Right renal cortex interstitium (tissue), 3 donors: ENCODE measurements at regions not wholly inside any gene's neighbourhood (a gene's known extent, or its start where the extent isn't known, plus 50 kb on each side); places are given as distances from the start of the nearest gene placed in this dataset.
A peak's percentile ranks its signal among the peaks of the same experiment; 100 is the strongest.
"Not testable (repeated sequence)": the region's sequence is repeated elsewhere in the genome, so short reads cannot be mapped to it uniquely, and the experiment has no call there.

Experiments used
- DNase-seq, 3 donors: peaks; one replicate each; pipeline ENCODE4 v3.0.0-alpha.2; 2013; ENCODE audit warnings: low read depth in 3 of 3, low spot score in 2 of 3

DNA sequence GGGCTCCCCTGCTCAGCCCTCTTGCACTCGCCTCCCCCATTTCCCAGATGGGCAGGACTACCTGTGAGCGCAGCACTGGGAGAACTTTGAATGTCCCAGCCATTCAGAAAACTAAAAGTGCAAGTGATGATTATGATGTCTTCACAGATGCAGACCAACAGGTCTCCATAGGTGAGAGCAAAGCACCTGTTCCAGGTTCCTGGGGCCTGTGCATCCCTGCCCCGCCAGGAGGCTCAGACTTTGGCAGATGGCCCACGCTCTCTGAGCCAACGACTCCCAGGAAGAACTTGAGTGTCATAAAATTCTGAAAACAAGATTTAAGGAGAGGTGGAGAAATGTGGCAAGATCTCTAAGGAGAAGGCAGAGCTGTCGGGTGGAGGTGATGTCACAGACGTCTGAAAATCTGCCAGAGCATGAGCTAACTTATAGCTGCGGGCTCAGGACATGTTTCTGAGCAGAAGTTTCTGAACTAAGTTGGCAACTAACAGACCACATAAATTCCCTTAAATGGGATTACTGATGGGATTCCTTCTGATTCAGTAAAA is 110.8 kb upstream of the IGF1R start:
- no peak for DNase-seq

DNA sequence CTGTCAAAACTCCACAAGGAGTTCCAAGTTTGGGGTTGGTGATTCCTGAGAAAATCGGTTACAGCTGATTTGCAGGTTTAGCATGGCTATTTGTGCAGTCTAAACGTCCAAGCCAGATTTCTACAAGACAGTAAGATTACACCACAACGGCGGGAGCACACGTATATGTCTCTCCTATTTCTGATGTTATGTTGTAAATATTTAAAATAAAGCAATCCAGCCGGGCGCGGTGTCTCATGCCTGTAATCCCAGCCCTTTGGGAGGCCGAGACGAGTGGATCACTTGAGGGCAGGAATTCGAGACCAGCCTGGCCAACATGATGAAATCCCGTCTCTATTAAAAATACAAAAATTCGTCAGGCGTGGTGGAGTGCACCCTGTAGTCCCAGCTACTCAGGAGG is 106.8 kb upstream of the IGF1R start:
- DNase-seq = no peak

DNA sequence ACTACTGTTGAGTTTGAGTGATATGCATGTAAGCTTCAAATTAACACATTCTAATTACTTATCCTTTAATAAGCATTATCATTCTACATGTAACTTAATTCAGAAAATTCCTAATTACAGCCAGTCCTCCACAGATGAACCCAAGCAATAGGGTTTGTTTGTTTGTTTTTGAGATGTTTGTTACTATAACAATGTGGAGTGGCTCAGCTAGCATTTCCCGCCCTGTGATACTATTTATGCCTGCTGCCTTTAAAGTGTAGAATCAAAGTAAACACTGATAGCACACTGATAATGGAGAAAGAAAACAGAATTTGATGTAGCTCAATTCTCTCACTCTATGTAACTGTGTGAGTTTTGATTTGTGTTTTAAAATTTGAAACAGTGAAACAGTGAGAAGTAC is 105.1 kb upstream of the IGF1R start:
- DNase-seq = no peak

DNA sequence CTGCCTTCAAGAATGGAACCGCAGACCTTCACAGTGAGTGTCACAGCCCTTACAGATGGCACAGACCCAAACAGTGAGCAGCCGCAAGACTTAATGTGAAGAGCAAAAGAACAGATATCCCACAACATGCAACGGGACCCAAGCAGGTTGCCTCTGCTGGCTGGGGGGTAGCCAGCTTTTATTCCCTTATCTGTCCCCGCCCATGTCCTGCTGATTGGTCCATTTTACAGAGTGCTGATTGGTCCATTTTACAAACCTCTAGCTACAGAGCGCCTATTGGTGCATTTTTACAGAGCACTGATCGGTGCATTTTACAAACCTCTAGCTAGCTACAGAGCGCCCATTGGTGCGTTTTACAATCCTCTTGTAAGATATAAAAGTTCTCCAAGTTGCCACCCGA is 102.0 kb upstream of the IGF1R start:
- DNase-seq = no peak

DNA sequence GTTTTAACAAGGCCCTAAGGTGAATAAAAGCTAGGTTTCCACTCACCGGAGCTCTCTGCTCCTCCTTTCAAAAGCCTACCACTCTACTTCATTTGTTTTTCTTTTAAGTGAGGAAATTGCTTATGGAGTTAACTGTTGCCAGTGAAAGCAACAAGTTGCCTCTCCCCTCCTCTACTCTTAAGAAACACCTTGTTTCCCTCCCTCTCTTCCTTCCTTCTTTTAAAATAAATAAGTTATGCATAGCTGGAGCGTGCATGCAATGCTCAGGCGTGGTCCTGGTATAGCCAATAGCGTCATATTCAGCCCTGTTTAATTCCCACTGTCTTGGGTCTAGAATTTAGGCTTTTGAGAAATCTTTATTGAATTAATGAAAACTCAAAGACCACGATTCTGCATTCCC is 101.1 kb upstream of the IGF1R start:
- no peak for DNase-seq

DNA sequence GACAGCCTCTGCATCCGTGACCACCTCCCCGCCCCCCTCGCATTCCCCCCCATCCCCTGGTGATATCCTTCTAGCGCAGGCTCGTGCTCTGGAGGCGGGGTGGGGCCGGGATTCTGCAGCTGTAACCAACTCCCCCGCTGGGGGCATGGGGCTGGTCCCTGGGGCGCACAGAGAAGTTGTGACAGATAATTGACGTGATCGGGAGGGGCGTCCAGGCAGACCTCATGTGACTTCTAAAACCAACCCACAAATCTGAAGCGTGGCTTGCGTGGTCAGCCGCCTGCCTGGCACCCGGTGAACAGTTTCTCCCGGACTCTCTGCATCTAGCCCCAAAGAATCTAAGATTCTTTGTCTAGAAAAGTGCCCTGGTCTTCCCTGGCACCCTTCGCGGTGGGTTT is 100.6 kb upstream of the IGF1R start:
- no peak for DNase-seq

DNA sequence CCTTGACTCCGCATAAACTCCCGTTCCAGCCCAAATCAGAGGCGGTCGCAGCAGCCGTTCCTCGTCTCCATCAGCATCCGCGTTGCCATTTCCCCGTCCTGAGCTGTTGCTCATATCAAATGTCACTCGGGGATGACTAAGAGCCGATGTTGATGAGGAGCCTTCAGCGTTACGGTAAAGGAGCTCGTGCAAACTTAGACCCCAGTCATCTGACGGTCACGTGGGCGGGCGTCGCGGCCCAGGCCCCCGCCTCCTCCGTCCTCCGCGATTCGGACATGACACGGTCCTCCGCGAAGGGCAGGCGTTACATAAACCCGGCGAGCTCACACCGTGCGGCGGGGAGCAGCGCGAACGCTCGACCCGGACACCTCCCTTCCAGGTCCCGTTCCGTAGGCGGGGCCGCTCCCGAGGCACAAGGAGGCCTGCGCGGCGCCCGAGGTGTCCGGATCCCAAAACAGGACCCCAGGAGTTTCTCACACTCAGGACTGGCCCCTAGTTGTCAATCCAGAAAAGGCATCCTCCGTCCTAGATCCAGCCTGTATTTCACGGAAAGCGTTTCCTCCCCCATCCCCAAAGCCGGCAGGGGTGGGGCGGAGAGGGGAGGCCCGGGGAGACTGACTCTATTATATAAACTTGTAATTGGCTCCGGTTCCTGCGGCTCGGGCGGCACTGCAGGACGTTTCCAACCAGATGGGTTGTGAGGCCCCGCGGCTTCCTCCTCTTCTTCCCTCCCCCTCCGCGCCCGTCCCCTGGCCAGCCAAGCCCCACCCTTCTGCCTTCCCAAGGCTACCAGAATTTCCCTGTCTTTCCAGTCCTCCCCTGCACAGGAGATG is 100.0 kb upstream of the IGF1R start:
- DNase-seq = peak in 2 of 3 donors; percentile 50 to 52

DNA sequence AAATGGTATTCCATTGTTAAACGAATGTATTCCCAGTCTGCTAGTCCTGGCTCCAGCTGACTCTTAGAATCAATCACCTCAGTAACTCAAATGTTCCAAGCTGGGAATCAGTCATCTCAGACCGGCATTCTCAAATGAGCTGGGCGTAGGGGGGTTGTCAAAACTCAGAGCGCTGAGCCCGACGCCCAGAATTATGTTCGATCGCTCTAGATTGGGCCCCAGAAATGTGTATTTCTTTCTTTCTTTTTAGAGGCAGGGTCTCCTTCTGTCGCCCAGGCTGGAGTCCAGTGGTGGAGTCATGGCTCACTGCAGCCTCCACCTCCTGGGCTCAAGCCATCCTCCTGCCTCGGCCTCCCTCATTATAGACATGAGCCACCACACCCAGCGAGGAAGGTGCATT is 99.3 kb upstream of the IGF1R start:
- no peak for DNase-seq

DNA sequence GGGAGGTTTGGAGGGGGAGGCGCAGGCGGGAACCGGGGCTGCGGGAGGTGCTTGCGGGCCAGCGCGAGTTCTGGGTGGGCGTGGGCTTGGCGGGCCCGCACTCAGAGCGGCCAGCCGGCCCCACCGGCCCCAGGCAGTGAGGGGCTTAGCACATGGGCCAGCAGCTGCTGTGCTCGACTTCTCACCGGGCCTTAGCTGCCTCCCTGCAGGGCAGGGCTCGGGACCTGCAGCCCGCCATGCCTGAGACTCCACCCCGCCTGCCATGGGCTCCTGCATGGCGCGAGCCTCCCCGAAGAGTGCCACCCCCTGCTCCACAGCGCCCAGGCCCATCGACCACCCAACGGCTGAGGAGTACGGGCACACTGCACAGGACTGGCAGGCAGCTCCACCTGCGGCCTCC is 98.6 kb upstream of the IGF1R start:
- no peak for DNase-seq

DNA sequence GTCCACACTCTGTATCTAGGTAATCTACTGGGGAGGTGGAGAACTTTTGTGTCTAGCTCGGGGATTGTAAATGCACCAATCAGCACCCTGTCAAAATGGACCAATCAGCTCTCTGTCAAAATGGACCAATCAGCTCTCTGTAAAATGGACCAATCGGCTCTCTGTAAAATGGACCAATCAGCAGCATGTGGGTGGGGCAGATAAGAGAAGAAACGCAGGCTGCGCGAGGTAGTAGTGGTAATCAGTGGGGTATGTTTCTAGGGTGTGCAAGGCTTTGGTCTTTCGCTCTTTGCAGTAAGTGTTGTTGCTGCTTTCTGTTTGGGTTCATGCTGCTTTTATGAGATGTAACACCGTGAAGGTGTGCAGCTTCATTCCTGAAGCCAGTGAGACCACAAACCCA is 98.0 kb upstream of the IGF1R start:
- DNase-seq = not testable (repeated sequence)

DNA sequence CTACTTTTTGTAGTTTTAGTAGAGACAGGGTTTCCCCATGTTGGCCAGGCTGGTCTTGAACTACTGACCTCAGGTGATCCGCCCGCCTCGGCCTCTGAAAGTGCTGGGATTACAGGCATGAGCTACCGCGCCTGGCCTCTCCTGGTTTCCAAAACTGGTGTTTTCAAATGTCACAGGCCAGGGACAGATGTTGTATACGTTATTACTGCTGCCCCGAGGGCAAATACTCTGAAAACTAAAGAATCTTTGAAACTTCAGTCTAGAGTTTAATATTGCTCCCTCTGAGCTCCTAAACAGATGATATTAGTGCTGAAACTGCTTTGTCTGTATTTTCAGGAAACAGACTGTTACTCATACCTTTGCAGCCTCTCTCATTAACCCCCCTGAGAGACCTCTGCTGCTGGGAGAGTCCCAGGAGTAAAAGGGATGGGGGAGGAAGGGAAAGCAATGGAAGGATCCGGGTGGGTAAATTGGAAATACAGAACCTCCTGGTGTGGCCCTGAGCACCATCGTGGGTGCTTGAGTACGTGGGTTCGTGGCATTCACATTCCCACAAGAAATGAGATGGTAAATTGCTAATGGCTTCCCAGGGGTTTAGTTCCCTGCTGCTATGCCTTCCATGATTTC is 96.3 kb upstream of the IGF1R start:
- no peak for DNase-seq

DNA sequence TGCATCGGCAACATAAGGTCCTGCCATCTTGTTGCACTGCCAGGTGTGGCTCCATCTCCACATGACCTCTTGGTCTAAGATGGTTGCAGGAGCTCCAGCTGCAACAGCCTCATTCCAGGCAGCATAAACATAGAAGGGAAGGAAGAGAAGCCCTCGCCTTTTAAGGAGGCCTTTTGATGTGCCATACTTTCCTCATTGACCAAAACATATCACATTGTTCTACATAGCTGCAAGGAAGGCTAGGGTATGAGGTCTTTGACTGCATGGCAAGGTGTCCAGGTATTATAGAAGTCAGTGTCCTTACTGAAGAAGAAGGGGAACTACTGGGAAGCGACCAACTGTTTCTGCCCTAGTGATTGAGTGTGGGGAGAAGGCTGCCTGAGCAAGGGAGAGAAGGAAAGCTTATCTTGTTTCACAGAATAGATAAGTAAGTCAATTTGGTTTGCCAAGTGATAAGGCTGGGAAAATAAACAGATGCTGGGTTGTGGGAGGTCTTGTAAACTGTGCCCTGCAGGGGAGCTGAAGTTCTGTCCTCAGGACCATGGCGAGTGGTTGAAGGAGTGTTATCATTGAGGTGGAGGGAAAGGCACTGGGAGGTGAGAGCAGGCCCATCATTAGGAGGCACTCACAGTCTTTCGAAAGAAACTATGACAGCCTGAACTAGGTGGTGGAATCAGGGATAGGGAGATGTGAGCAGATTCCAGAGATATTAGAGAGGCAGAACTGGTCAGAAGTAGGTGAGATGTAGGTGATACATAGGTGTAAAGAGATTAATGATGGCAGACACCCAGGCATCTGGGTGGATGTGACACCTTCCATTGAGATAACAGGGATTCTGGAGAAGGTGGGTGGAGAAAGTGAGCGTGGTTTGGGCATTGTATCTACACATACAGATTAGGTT is 93.8 kb upstream of the IGF1R start:
- DNase-seq = no peak

DNA sequence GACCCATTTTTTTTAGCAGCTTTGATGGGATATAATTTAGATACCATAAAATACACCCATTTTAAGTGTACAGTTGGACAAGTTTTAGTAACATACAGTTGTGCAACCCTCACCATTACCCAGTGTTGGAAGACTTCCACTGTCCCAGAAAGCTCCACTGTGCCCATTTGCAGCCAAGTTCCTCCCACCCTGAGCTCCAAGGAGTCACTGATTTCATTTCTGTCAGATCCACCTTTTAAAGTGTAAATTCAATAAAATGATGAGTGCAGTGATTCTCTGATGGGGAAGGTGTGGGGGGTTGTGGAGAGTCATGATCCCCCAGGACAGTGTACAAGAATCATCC is 93.2 kb upstream of the IGF1R start:
- no peak for DNase-seq

DNA sequence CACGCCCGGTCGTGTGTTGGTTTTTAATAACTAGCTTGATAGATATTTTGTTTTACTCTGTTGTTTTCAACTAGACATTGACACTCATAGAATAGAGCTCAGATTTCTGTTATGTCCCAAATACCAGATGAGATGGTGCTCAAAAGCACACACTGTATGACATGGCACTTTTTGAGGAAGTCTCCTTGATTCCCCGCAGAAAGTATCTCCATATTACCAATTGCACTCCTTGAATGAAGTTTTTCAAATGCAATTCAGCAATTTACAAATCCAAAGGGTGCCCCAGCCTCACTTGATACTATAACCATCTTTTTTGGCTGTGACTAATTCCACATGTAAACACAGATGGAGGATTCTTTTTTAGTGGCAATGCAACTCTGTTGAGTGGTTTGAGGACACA is 92.0 kb upstream of the IGF1R start:
- no peak for DNase-seq

DNA sequence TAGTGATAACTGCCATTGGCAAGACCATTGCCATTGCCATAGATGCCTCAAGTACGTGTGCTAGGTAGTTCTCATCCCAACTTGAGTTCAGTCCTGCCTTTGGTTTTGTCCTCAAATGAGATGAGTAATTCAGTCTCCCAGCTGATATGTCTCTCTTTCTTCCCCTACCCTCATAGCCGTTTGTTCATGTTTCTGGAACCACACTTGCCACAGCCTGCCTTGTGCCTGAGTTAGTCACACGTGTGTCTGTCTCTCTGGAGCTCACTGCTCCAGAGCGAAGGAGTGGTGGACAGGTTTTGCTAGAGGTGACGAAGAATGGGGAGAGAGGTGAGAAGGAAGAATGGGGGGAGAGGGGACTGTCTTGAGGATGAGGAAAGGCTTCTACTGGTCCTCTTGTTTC is 88.0 kb upstream of the IGF1R start:
- DNase-seq = no peak

DNA sequence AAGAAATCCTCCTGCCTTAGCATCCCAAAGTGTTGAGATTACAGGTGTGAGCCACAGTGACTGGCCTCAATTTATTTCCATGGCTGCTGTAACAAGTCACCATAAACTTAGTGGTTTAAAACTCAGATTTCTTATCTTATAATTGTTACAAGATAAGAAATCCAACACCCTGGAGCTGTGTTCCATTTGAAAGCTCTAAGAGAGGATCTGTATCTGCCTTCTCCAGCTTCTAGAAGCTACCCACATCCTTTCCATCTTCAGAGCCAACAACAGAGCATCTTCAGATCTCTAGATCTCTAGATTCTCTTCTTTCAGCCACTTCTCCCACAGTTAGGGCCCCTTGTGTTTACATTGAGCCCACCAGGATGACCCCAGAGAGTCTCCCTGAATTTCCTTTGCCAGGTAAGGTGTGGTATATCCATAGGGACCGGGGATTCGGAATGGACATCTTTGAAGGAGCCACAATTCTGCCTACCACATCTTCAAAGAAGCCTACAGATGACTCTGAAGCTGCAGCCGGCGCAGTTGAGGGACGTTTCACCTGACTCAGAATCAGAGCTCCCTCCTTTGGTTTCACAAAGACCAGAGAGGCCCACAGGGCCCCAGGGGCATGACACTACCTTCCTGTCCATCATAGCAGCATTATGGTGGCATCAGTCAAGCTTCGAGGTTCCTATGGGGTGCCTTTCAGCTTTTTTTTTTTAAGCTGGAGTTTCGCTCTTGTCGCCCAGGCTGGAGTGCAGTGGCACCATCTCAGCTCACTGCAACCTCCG is 87.0 kb upstream of the IGF1R start:
- no peak for DNase-seq

DNA sequence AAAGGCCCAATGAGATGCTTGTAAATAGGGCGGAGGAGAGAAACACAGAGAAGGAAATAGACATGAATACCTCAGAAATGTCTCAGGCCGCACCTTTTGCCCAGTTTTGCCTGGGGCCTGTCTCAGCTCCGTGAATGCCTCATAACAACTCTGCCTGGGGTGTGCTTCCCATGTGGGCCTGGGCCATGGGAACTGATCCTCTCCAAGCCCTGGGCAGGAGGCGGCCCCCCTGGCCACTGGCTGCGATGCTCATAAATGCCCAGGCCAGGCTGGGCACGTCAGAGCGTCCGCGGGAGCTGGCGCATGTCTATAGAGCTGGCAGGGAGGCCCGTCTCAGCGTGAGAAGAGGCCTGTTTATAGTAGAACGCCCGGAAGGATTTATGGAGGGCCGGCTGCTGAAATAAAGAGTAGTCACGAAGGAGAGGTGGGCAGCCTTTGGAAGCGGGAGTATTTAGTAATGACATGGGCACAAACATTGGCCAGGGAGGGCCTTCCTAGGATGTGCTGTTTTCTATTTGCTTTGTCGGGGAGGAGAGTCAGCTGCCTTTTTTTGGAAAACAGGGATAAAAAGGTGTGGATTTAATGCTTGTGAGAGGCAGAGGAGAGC is 85.9 kb upstream of the IGF1R start:
- DNase-seq = no peak

DNA sequence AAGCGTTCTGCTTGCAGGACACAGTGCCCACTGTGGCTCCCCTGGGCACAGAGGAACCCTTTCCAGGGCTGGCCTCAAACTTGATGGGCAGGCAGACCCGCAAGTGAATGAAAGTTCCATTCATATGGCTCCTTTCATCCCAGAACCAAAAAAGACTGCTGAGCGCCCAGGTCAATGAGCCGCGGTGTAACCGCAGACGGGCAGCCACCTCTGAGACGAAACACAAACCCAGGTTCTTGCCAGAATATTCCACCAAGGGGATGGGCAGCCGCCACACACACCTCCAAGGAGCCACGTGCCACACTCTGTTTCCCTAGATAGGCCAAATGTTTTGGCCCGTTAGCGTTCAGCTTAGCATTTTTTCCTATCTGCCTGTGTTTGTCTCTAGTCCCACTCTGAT is 82.8 kb upstream of the IGF1R start:
- no peak for DNase-seq

DNA sequence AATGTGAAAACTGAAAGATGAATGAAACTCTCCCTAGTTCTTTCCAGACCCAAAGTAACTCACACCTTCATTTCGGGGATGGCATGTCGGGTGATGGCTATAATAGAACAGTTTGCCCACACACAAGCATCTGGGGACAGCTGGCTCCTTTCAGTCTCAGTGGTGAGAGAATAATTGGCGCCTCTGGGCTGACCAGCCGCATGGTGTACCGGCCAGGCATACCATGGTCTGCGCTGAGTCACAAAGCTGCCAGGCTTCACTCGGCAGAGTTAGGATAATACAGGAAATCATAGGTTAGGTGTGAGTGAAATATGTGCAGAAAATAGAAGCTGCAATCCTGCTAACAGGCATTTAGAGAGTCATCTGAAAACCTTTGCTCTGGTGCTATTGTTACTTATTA is 80.4 kb upstream of the IGF1R start:
- DNase-seq = no peak

DNA sequence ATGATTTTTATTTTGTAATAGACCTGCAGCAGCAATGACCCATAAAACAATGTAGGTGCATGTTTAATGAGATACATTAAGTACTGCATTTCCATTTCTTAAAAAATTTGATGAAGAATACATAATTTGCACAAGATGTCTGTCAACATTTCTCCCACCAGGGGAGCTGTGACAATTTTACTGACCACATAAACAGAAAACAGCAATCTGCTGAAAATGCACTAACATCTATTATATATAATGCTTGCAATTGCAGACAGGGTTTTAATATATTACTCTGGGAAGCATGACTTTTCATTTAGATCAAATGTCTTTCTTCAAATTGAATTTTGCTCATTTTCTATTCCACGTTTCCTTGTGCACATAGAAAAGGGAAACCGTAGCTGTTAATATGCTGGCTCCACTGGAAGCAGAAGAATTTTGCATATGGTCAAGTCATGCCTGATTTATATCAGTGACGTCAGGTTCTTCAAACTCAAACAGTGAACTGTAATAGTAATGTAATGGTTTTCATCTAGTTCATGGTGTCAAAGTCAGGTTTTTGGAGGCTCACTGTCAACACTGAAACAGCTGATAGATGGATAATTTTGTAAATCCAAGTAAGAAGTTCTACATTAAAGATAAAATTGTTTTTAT is 79.8 kb upstream of the IGF1R start:
- DNase-seq = no peak
